ENCODE measurements at regions not wholly inside any gene's neighbourhood (a gene's known extent, or its start where the extent isn't known, plus 50 kb on each side); places are given as distances from the start of the nearest gene placed in this dataset.
"Not testable (repeated sequence)": the region's sequence is repeated elsewhere in the genome, so short reads cannot be mapped to it uniquely, and the experiment has no call there.

DNA sequence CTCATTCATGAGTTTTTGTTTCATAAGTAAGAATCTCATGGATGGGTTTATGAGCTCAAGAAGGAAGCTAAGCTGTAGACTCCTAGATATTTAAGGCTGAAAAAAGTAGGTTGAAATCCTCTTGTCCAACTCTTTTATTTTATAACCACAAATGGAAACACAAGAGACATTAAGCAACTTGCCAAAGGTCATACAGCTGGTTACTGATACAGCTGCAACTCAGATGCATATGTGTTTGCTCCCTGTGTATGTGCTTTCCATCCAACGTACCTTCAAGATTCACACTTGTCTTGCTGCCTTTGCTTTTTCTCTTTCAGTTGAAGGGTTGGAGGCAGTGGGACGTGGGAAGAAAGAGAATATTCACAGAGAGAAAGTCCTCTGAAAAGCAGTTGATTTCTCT lies 153.5 kb upstream of the STMND1 start:
- no peak for DNase-seq (ENCODE audit: low spot score)

DNA sequence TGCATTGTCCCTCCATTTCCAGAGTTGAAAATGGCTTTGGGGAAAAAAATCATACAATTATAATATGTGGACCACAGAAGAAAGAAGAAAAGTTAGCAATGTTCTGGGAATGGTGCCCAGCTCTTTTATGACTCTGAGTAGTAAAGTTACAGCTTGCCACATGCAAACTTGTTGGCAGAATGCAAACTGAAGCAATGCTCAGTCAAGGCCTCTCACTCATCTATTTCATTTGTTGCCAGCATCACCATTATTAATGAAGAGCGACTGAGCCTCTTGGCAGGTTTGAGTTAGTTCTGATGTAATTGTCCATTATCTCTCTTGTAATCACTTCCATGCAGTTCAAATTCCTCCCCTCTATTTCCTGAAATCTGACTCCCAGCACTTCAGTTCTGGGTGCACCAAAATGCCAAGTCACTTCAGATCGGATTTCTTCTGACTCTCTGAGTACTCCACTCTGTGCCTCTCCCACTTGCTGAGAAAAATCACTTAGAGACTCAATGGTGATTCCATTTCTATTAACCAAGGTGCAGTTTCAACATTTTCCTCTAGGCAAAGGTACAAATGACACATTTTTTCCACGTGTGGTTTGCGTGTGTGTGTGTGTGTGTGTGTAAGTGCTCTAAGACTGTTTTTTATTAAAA lies 154.4 kb upstream of the STMND1 start:
- DNase-seq (ENCODE audit: low spot score): peak; percentile 67

DNA sequence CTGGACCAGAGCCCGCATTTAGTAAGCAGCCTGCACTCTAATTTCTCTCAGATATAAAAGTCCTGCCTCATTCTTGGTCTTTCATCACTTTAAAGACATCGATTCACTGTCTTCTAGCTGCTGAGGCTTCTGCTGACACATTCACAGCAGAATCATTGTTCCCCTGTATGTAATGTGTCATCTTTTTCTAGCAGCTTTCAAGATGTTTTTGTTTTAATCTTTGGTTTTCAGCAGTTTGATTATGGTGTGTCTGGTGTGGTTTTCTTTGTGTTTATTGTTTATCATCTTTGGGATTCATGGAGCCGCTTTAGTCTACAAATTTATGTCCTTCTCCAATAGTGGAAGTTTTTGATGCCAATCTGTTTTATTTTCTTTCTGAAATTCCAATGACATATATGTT lies 157.3 kb upstream of the STMND1 start:
- no peak for DNase-seq (ENCODE audit: low spot score)

DNA sequence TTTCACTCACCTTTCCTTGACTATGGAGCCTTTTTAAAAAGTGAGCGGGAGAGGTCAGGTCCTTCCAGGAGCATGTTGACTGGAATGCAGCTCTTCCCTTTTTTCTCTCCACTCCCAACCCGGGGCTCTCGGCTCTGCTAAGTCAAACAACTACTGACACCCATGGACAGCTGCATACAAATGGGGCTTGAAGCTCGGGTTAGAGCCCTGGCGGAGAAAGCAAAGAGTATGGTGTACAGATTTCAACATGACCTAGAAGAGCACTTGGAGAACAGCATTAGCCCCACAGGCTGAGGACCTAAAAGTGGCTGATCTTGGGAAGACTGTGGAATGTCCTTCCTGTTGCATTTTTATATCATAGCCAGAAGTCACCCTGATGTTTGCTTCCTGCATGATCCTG lies 162.0 kb upstream of the STMND1 start:
- no peak for DNase-seq (ENCODE audit: low spot score)

DNA sequence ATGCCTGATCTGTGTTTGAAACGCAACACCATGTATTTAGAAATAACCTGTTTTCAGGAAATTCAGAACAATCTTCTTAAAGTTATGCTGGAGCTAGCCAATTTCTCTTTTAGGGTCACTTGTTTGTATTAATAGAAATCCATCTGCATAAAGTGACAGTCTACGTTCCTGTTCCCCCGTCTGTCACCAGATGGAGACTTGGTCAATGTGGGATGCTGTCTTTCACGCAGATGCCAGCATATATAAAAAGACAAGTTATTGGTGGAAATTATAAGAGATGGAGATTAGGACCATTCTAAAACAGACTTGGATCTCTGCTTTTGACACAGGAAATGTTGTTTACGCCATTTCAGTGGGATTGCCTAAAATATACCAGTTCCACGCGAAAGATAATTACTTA lies 162.5 kb upstream of the STMND1 start:
- no peak for DNase-seq (ENCODE audit: low spot score)

DNA sequence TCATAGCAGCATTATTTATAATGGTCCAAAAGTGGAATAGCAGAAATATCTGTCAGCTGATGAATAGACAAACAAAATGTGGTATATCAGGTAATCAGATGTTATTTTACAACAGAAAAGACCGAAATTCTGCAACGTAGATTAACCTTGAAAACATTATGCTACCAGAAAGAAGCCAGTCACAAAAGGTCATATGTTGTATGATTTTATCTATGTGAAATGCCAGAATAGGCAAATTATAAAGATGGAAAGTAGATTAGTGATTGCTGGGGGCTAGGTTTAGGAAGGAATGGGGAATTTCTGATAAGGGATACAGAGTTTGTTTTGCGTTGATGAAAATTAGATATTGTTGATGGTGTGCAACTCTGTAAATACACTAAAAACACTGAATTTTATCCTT lies 165.0 kb upstream of the STMND1 start:
- DNase-seq (ENCODE audit: low spot score): no peak

DNA sequence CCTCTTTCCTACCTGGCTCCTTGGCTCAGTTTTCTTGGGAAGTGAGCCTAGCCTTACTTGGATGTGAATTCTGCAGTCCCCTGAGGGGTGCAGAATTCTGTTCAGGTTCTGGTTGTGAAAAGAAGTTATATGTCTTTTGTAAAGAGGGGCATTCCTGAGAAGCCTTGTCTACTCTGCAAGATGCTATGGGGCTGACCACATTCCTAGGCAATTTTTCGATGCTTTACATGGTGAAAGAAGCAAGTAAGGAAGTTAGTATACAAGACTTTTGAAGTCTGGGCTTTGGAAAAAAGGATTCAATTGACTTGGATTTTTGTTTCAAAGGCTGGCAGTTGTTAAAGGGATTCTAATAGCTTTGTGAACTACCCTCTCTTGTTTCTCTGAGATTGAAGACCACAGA lies 167.9 kb upstream of the STMND1 start:
- no peak for DNase-seq (ENCODE audit: low spot score)

DNA sequence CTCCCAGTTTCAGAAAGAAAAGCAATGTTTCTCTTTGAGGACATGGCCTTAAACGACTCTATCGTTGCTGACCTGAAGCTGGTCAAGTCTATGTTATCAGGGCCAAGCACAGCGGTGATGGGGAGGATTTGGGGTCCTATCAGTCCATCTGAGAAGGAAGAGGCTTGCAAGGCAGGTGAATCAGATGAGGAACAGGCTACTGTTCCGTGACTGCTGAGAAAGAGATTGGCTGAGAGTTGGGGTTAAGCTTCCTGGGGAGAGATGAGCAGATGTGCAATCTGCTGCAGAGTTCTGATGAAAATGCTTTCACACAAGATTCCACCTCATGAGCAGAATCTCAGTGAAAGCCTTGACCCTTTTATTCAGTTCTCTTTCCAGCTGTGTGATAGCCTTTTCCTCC lies 168.3 kb upstream of the STMND1 start:
- DNase-seq (ENCODE audit: low spot score): no peak

DNA sequence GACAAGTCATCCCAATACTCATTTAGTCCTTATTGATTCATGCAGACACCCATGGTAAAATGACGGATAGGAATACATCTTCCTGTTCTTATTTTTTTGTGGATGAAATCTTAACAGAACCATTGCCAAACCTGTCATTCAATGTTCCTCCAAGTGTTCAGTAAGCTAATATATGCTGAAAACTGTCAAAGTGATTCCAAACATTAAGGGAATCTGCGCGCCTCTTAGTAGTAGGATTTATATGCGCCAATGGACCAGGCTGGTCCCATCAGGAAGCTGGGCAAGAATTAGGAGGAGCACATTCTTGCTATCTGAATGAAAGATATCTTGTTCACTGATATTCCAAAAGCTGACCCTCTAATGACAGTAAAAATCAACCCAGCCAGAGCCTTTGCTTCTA lies 168.9 kb upstream of the STMND1 start:
- DNase-seq (ENCODE audit: low spot score): no peak

DNA sequence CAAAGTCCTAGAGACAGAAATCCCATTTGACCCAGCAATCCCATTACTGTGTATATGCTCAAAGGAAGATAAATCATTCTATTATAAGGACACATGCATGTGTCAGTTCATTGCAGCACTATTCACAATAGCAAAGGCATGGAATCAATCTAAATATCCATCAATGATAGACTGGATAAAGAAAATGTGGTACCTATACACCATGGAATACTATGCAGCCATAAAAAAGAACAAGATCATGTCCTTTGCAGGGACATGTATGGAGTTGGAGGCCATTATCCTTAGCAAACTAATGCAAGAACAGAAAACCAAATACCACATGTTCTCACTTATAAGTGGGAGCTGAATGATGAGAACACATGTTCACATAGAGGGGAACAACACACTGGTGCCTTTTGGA lies 169.8 kb upstream of the ATXN1 start:
- DNase-seq (ENCODE audit: low spot score): not testable (repeated sequence)

DNA sequence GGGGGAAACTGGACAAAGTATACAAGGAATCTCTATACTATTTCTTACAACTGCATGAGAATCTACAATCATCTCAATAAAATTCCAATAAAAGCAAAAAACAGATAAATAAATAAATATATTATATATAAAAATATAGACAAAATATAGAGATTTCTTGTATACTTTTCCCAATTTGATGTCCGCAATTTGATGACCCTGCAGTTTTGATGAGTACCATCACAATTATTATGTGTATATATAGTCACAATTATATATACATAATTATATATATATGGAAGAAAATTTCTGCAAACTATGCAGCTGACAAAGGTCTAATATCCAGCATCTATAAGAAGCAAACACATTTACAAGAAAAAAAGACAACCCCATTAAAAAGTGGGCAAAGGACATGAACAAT lies 169.2 kb upstream of the ATXN1 start:
- DNase-seq (ENCODE audit: low spot score): no peak

DNA sequence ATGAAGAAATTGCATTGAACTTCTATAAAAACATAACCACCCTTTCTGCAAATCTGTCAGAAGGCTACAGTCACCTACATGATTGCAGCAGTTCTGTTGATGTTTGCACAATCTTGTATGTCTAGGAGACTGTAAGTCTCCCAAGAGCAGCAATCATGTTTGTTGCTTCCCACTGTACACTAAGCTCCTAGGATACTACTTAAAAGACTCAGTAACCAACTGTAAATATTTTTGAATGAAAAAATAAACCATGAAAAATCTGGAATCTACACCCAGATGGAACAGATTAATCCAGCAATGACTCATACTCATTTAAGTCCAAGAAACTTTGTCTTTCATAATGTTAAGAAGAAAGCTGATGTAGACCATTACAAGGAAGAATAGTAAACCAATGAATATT lies 168.5 kb upstream of the ATXN1 start:
- DNase-seq (ENCODE audit: low spot score): no peak

DNA sequence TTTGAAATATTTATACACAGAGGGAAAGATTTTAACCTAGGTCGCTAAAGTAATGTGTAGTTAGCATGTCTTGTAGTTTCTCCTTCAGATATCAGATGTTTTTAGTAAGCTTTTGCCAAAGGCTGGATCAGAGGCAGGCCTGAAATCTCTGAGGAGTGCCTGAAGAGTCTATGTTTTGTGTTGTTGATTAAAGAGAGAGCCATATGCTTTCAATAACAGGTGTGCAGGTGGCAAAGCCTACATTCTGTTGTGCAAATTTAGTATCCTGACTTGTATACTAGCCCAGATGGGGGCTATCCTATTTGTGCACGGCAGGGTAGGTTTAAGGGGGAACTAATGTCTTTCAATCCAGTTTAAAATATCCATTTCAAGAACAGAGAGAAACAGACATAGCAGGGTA lies 167.1 kb upstream of the ATXN1 start:
- DNase-seq (ENCODE audit: low spot score): no peak

DNA sequence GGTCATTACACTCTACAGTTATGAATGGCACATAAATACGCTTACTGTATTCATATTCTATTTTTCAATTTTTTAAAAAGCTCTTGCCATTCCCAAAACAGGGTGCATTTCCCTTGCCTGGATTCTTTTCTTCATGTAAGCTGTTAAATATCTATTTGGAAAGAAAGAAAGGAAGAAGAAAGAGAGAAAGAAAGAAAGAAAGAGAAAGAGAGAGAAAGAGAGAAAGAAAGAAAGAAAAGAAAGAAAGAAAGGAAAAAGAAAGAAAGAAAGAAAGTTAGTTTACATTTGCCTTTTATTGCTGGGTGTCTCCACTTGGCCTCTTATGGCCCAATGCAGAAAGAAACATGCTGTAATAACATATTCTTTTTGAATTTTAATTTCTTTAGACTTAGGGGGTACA lies 165.9 kb upstream of the ATXN1 start:
- no peak for DNase-seq (ENCODE audit: low spot score)

DNA sequence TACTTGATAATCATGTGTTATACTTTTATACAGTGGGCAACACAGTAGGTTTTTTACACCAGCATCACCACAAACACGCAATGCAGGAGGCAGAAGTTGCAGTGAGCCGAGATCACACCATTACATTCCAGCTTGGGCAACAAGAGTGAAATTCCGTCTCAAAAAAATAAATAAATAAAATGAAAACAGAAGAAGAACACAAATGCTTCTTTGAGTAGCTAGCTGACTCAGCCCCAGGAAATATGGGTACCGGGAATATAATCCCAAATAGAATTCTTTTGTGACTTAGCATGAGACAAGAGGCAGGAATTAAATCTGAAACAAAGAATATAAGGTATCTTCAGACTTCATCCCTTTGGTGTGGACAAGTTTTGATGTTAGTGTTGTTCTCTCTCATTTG lies 164.2 kb upstream of the ATXN1 start:
- no peak for DNase-seq (ENCODE audit: low spot score)

DNA sequence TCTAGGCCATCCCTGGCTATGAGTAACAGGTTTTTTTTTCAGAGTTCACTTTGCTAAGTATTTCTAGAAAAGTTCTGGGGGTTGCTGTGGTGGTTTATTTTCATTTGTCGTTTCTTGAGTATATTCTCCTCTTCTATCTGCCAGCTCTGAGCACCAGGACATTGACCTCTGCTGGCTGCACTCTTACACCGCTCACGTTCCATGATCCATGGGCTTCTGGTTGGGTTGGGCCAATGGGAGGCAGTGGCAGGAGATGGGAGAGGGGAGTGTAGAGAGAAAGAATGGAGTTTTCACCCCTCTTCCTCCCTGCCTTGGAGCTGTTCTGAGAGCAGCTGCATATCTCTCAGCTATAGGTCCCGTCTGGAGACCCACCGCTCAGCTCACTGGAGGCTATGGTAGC lies 161.0 kb upstream of the ATXN1 start:
- no peak for DNase-seq (ENCODE audit: low spot score)

DNA sequence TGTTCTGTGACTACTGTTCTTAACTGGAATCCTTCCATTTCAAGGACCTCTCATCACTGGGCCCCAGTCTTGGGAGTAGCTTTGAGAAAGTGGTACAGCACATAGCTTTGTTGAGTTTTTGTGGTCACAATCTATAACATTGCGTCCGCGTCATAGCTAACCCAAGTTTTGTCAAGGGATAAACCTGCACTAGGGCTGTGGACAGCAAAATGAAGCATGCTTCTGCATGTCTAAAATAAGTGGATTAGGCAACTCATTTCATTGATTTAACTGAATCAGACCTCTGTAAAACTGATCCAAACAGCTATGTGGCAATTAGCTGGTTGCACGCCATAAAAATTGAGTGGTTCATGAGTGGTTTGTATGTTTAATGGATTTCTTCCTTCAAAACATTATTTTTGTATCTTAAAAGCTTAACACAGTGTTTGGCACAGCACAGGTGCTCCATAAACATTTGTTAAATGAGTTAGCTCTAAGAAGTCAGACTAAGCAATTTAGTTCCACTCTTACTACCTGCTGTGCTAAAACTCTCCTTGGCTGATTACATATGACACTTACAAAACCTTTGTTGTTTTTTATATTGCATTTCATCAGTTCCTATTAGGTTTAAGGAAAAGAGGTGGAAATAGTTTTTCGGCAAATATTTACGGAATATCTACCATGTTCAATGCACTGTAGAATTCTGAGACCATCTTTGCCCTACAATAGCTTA lies 160.3 kb upstream of the ATXN1 start:
- no peak for DNase-seq (ENCODE audit: low spot score)

DNA sequence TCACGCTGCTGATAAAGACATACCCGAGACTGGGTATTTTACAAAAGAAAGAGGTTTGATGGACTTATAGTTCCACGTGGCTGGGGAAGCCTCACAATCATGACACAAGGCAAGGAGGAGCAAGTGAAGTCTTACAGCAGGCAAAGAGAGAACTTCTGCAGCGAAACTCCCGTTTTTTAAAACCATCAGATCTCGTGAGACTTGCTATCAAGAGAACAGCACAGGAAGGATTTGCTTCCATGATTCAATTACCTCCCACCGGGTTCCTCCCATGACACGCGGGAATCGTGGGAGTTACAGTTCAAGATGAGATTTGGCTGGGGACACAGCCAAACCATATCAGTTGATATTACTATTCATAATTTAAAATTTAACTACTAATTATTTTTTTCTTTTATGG lies 157.3 kb upstream of the ATXN1 start:
- no peak for DNase-seq (ENCODE audit: low spot score)

DNA sequence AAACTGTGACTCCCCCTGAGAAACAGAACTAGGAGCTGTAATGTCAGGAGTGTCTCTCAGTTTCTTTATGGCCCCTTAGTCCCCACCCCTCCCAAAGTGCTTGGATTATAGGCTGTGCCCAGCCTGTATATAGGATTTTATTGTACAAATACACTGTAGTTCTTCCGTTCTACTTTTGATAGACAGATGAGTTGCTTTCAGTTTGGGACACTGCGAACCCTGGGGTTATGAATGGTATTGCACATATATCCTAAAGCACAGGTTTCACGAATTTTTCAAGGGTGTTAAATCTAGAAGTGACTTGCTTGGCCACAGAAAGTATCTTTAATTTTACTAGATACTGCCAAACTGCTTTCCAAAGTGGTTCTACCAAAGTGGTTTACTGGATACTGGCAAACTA lies 152.9 kb upstream of the ATXN1 start:
- no peak for DNase-seq (ENCODE audit: low spot score)

DNA sequence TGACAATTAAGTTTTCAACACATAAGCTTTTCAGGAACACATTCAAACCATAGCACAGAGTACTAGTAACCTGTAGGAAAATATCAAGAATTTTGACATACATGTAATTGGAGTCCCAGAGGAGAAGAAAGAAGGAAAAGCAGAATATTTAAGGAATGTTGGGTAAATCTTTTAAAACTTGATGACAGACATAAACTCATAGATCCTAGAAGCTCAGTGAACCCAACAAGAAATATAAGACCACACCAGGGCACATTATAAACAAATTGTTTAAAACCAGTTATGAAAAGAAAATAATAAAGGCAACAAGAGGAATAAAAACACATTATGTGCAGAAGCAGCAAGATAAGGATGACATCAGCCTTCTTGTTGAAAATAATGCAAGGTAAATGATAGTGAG lies 151.5 kb upstream of the ATXN1 start:
- no peak for DNase-seq (ENCODE audit: low spot score)

DNA sequence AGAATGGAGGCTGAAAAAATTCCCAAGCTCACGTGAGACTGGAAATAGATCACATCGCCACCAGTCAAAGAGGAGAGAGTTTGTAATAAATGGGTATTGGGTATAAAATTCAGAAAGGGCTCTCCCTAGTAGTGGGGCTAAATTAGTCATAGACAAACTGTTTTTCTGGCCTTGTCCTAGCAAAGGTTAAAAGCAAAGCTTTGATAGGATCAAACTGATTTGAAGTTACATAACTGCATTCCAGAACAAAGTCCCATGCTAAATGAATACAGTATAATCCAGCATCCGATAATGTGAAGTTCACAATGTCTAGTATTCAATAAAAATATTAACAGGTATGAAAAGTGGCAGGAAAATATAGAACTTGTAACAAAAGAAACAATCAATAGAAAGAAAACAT lies 149.8 kb upstream of the ATXN1 start:
- DNase-seq (ENCODE audit: low spot score): no peak

DNA sequence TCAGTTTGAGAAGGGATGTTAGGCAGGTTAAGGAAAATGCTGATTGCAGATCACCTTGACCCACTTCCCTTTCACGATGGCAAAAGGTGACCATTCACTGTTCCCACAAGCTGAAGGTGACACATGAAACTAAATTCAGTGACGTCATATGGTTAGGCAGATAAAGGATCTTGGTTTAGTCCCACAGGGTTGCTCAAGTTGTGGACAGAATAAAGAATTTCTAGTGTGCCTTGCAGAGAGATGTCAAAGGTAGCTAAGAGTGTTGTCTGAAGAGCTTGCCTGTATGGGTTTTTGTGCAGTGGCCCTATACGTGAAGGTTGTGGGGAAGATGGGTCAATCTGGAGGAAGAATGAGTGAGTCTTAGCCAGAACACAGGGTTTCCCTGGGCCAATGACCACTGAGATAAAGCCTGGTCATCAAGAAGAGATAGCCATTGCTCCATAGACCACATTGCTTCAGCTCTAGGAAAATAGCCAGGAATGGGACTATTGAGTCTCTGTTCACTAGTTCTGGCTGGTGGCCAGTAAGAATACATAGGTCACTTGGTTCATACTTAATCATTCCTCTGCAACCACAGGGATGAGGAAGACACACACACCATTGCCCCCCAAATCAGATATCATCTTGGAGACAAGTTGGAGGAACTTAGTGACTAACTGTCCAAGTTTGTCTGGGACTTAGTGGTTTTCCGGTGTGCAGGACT lies 148.5 kb upstream of the ATXN1 start:
- no peak for DNase-seq (ENCODE audit: low spot score)

DNA sequence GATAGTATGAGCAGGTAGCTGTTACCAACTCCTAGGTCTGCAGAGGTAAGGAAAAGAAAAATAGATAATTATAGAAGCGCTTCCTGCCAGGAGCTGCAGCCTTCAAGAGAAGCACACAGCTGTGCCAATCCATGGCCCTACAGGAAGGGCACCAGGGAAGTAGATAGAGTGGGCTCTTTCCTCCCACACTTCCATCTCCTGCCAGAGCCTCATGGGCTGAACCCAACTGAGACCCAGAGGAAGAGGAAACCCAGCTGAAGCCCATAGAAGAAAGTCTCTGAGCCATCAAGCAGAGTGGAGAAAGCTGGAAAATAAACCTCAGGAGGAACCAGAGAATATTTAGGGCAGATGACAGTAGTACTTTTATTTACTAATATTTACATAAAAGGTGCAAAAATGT lies 146.7 kb upstream of the ATXN1 start:
- DNase-seq (ENCODE audit: low spot score): no peak

Data from ureter (tissue), 1 donor.